Sigmoid colon (tissue), 3 donors: ENCODE measurements at regions not wholly inside any gene's neighbourhood (a gene's known extent, or its start where the extent isn't known, plus 50 kb on each side); places are given as distances from the start of the nearest gene placed in this dataset.

ENCODE experiments used
- CTCF ChIP-seq, 4 experiments: fragments of 450-650 bp in 3 of 4; fragments of 200-600 bp in 1 of 4; IDR thresholded peaks; one replicate each; pipeline ENCODE4 v1.5.1; 2016 to 2019; ENCODE audit warnings: antibody characterized with exemption in 4 of 4, mild to moderate bottlenecking in 3 of 4, moderate library complexity in 2 of 4
- POLR2A ChIP-seq, 2 donors: fragments of 450-650 bp; IDR thresholded peaks; one replicate each; pipeline ENCODE4 v1.6.1; 2016; ENCODE audit warnings: antibody characterized with exemption in 2 of 2, mild to moderate bottlenecking in 2 of 2, moderate library complexity in 2 of 2

GRCh38 chr2:60693551-60693950 is 62.5 kb upstream of the PAPOLG start:
- TF ChIP-seq POLR2A (IDR thresholded peaks at IDR 0.05) (no peak), CTCF (IDR thresholded peaks at IDR 0.05) (no peak)
